Type B pancreatic cell (in vitro differentiated cells): ENCODE measurements at regions not wholly inside any gene's neighbourhood (a gene's known extent, or its start where the extent isn't known, plus 50 kb on each side); places are given as distances from the start of the nearest gene placed in this dataset.

Experiments used
- DNase-seq: peaks from one replicate; pipeline ENCODE4 v3.0.0; 2021; ENCODE audit warnings: mixed read lengths; ENCODE audit not compliant: unreplicated experiment; ENCODE audit errors: extremely low spot score
- H3K27ac Mint-ChIP-seq: 2 replicates; pipeline ENCODE4 v1.8.0; 2021; ENCODE audit warnings: mild to moderate bottlenecking, mixed read lengths
- H3K27me3 Mint-ChIP-seq: 2 replicates; pipeline ENCODE4 v1.8.0; 2021; ENCODE audit warnings: mixed read lengths
- H3K36me3 Mint-ChIP-seq: 2 replicates; pipeline ENCODE4 v1.8.0; 2021; ENCODE audit warnings: mixed read lengths
- H3K4me1 Mint-ChIP-seq: one replicate; pipeline ENCODE4 v1.8.0; 2021; ENCODE audit warnings: mixed read lengths; ENCODE audit not compliant: unreplicated experiment
- H3K4me3 Mint-ChIP-seq: 2 replicates; pipeline ENCODE4 v1.8.0; 2021; ENCODE audit warnings: mild to moderate bottlenecking, mixed read lengths
- H3K9me3 Mint-ChIP-seq: 2 replicates; pipeline ENCODE4 v1.8.0; 2021; ENCODE audit warnings: mixed read lengths
- CTCF ChIP-seq: fragments of 200-600 bp; sonication (generic); conservative IDR thresholded peaks from 2 replicates; pipeline ENCODE4 v1.5.0; 2021; ENCODE audit warnings: antibody characterized with exemption, mild to moderate bottlenecking

DNA sequence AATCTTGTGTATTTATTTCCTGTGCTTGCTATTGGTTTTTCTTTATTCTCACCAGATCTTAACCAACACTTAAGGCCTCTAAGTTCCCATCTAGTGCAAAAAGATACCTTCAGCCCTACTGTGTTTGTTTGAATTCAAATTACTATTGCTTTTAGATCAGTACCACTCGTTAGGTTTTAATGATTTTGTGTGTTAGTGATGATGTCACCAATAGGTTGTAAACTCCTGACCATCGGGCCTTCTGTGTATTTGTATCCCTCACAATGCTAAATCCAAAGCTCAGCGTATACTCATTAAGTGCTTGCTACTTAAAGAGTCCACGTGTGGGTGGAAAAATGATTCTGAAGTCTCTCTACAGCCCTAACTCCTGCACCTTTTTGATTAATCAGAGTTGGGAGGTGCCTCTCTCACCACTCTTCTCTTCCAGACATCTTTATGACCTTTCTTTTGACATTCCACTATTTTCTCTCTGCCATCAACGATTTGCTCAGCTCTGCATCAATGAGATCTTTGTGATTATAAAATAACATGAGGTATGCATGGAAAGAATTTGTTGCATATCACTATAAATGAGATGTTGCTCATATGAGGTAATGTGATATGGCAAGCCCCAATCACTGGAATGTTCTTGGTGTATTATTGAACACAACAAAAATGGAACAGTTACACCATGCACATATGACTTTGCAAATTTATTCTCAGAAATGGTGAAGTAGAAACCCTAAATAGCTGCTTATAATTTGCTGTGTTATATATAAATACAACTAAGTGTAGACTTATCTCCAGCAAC, 55.1 kb upstream of the LAMA2 start:
- no peak for TF ChIP-seq CTCF
- Mint-ChIP-seq H3K27ac (no peak overlapping the region), H3K4me1 (no peaks in the 10 kb centered on the region), H3K9me3 (peaks cover 4% of the 10 kb centered on the region), H3K36me3 (no peaks in the 10 kb centered on the region), H3K4me3 (no peak overlapping the region), H3K27me3 (no peaks in the 10 kb centered on the region)
- DNase-seq, result no peak

GRCh38 chr6:128826606-128827005, 56.3 kb upstream of the LAMA2 start:
- TF ChIP-seq CTCF, result no peak
- H3K36me3 Mint-ChIP-seq, result no peaks in the 10 kb centered on the region
- H3K27ac Mint-ChIP-seq, result no peak overlapping the region
- H3K27me3 Mint-ChIP-seq, result no peaks in the 10 kb centered on the region
- DNase-seq, result no peak
- H3K9me3 Mint-ChIP-seq, result no peaks in the 10 kb centered on the region
- H3K4me1 Mint-ChIP-seq, result no peaks in the 10 kb centered on the region
- no peak overlapping the region for H3K4me3 Mint-ChIP-seq

DNA sequence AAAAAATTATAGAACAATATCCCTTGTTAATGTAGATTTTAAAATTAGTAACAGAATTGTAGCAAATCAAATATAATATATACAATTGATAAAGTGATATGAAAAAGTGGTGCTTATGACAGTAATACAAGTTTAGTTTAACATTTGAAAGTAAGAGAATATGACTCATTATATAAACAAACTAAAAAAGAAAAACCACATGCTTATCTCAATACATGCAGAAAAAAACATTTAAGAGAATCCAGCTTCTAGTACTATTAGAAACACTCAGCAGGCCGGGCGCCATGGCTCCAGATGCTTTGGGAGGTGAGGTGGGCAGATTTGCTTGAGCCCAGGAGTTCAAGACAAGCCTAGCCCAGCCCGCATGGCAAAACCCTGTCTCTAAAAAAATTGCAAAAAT, 60.7 kb upstream of the LAMA2 start:
- H3K27ac Mint-ChIP-seq, result no peak overlapping the region
- H3K36me3 Mint-ChIP-seq, result no peaks in the 10 kb centered on the region
- no peaks in the 10 kb centered on the region for H3K4me1 Mint-ChIP-seq
- H3K9me3 Mint-ChIP-seq, result no peaks in the 10 kb centered on the region
- H3K27me3 Mint-ChIP-seq, result no peaks in the 10 kb centered on the region
- TF ChIP-seq CTCF, result no peak
- DNase-seq, result no peak
- H3K4me3 Mint-ChIP-seq, result no peak overlapping the region

DNA sequence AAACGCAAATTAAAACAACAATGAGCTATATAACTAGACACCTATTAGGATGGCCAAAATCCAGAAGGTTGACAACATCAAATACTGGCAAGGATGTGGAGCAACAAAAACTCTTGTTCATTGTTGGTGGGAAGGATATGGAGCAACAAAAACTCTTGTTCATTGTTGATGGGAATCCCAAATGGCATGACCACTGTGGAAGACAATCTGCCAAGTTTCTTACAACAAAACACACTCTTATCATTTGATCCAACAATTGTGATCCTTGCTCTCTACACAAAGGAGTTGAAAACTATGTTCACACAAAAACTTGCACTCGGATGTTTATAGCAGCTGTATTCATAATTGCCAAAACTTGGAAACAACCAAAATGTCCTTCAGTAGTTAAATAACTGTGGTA, 61.8 kb upstream of the LAMA2 start:
- TF ChIP-seq CTCF, result no peak
- H3K36me3 Mint-ChIP-seq, result no peaks in the 10 kb centered on the region
- H3K4me1 Mint-ChIP-seq, result no peaks in the 10 kb centered on the region
- DNase-seq, result no peak
- no peaks in the 10 kb centered on the region for H3K27me3 Mint-ChIP-seq
- H3K4me3 Mint-ChIP-seq, result no peak overlapping the region
- H3K27ac Mint-ChIP-seq, result no peak overlapping the region
- no peaks in the 10 kb centered on the region for H3K9me3 Mint-ChIP-seq

GRCh38 chr6:128808856-128809255, 74.1 kb upstream of the LAMA2 start:
- no peak for DNase-seq
- Mint-ChIP-seq H3K36me3 (no peaks in the 10 kb centered on the region), H3K4me1 (peaks cover 5% of the 10 kb centered on the region), H3K4me3 (no peak overlapping the region), H3K27me3 (peaks cover 6% of the 10 kb centered on the region), H3K9me3 (no peaks in the 10 kb centered on the region), H3K27ac (no peak overlapping the region)
- no peak for TF ChIP-seq CTCF
